Stomach (tissue), 4 donors: ENCODE measurements at regions not wholly inside any gene's neighbourhood (a gene's known extent, or its start where the extent isn't known, plus 50 kb on each side); places are given as distances from the start of the nearest gene placed in this dataset.

ENCODE experiments used
- CTCF ChIP-seq, 7 experiments: fragments of 450-650 bp in 4 of 7; fragments of 200-600 bp in 3 of 7; sonication (generic) in 3 of 7; IDR thresholded peaks; one replicate each; pipeline ENCODE4 v1.5.1; 2016 to 2019; ENCODE audit warnings: antibody characterized with exemption in 7 of 7, control low read depth in 2 of 7, mild to moderate bottlenecking in 1 of 7
- EP300 ChIP-seq: sonication (generic); formaldehyde crosslinking; IDR thresholded peaks from one replicate; pipeline ENCODE4 v1.6.1; 2017; ENCODE audit warnings: antibody characterized with exemption
- POLR2A ChIP-seq, 4 donors: fragments of 450-650 bp; IDR thresholded peaks; one replicate each; pipeline ENCODE4 v1.6.1; 2016; ENCODE audit warnings: antibody characterized with exemption in 4 of 4, control low read depth in 2 of 4, mild to moderate bottlenecking in 1 of 4, moderate library complexity in 1 of 4
- POLR2AphosphoS5 ChIP-seq, 3 donors: sonication (generic); formaldehyde crosslinking; IDR thresholded peaks; one replicate each; pipeline ENCODE4 v1.6.1; 2016; ENCODE audit warnings: antibody characterized with exemption in 3 of 3

DNA sequence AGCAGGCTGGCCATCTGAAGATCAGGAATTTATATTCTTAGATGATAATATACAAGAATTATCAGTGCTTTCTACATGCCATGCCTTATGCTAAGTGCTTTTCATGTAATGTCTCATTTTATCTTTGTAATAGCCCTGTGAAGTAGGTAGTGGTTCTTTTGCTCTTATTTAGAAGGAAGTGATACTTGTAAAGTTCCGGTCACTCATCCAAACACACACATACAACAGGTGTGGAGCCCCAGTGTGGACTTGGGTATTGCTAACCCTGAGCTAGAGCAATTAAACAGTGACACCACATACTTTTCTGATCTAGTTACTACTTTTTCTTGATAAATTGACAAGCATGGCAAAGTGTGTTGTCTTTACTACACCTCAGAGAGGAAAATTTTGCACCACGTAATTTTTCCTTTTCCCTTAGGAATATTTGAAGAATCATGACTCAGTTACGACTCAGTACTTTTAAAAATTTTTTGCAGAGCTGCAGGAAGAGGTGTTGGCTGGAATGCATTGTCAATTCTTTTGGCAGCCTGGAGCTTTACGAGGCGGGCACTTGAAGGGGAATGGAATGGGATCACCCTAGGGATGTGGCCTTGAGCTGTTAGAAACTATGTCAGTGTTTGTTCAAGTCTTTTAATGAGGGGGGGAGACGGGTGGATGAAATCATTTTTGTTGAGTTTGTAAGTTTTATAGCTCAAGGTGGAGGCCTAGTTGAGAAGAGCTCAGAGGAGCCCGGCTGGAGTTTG, 212.5 kb upstream of the CELF2 start:
- TF ChIP-seq POLR2A (IDR thresholded peaks at IDR 0.05) (no peak), CTCF (IDR thresholded peaks at IDR 0.05) (no peak), POLR2AphosphoS5 (IDR thresholded peaks at IDR 0.05) (no peak), EP300 (no peak)
